ENCODE measurements at regions not wholly inside any gene's neighbourhood (a gene's known extent, or its start where the extent isn't known, plus 50 kb on each side); places are given as distances from the start of the nearest gene placed in this dataset.

- TF ChIP-seq POLR2A (IDR thresholded peaks at IDR 0.05) (no peak), POLR2AphosphoS5 (IDR thresholded peaks at IDR 0.05) (no peak)
Observed at GRCh38 chr16:65740711-65741110, 618.8 kb upstream of the CDH11 start.
